SK-N-SH (cell line): ENCODE measurements at regions not wholly inside any gene's neighbourhood (a gene's known extent, or its start where the extent isn't known, plus 50 kb on each side); places are given as distances from the start of the nearest gene placed in this dataset.

Source experiments
- CTCF ChIA-PET: fragments of 300-600, 350-600 bp; formaldehyde crosslinking; extraction: SDS; loops from one replicate; lab custom pipeline; 2021; lab: Yijun Ruan, JAX
- POLR2A ChIA-PET: fragments of 350-600 bp; sonication (Branson Sonifier 250); formaldehyde crosslinking; extraction: SDS; loops from one replicate; lab custom pipeline; 2020; ENCODE audit warnings: antibody characterized with exemption, inconsistent platforms; lab: Yijun Ruan, JAX
- DNase-seq: peaks from one replicate; pipeline ENCODE4 v3.0.0; 2012
- H2AFZ ChIP-seq: fragments of 200-600 bp; sonication (generic); 2 replicates; pipeline ENCODE4 v1.8.1; 2016; ENCODE audit warnings: antibody characterized with exemption, mild to moderate bottlenecking, low read depth
- H3F3A ChIP-seq: fragments of 200-600 bp; sonication (generic); replicated peaks from 2 replicates; pipeline ENCODE3; 2016; ENCODE audit warnings: antibody characterized with exemption, mild to moderate bottlenecking; ENCODE audit not compliant: insufficient read depth
- H3K27ac ChIP-seq, 2 experiments: fragments of 200-500 bp in 1 of 2; fragments of 200-600 bp in 1 of 2; sonication (Bioruptor generic) in 1 of 2; sonication (generic), shearing (Covaris generic) in 1 of 2; 2 replicates each; pipeline versions ENCODE4 v1.5.1 to v1.6.1; 2014 to 2016; ENCODE audit warnings: low read depth in 2 of 2, inconsistent platforms in 1 of 2, low read length in 1 of 2, mild to moderate bottlenecking in 1 of 2, mixed read lengths in 1 of 2
- H3K27me3 ChIP-seq: fragments of 200-600 bp; sonication (generic), shearing (Covaris generic); 2 replicates; pipeline ENCODE4 v1.6.1; 2016; ENCODE audit warnings: mixed run types; ENCODE audit not compliant: insufficient read depth
- H3K36me3 ChIP-seq, 2 experiments: fragments of 200-500 bp in 1 of 2; fragments of 200-600 bp in 1 of 2; sonication (Bioruptor generic) in 1 of 2; sonication (generic) in 1 of 2; replicated peaks in 1 of 2; 2 replicates each; pipeline versions ENCODE3 to v1.5.1; 2014 to 2016; ENCODE audit warnings: low read length in 1 of 2, mild to moderate bottlenecking in 1 of 2; ENCODE audit not compliant: insufficient read depth in 2 of 2, control insufficient read depth in 1 of 2
- H3K4me1 ChIP-seq, 2 experiments: fragments of 200-500 bp in 1 of 2; fragments of 200-600 bp in 1 of 2; sonication (Bioruptor generic) in 1 of 2; sonication (generic), shearing (Covaris generic) in 1 of 2; 2 replicates each; pipeline versions ENCODE4 v1.5.1 to v1.6.1; 2014 to 2016; ENCODE audit warnings: low read depth in 1 of 2, low read length in 1 of 2, mixed run types in 1 of 2; ENCODE audit not compliant: insufficient read depth in 2 of 2, control insufficient read depth in 1 of 2
- H3K4me2 ChIP-seq: fragments of 200-600 bp; sonication (generic), shearing (Covaris generic); 2 replicates; pipeline ENCODE4 v1.6.1; 2017; ENCODE audit warnings: mixed run types
- H3K4me3 ChIP-seq, 2 experiments: fragments of 200-500 bp in 1 of 2; fragments of 200-600 bp in 1 of 2; sonication (Bioruptor generic) in 1 of 2; sonication (generic), shearing (Covaris generic) in 1 of 2; 2 replicates each; pipeline versions ENCODE4 v1.5.1 to v1.8.1; 2014 to 2016; ENCODE audit warnings: low read depth in 2 of 2, inconsistent platforms in 1 of 2, low read length in 1 of 2, mild to moderate bottlenecking in 1 of 2, mixed read lengths in 1 of 2, moderate library complexity in 1 of 2
- H3K79me2 ChIP-seq: fragments of 200-600 bp; sonication (generic); 2 replicates; pipeline ENCODE4 v1.8.1; 2017; ENCODE audit warnings: mild to moderate bottlenecking; ENCODE audit not compliant: insufficient read depth
- H3K9ac ChIP-seq: fragments of 200-600 bp; sonication (generic); 2 replicates; pipeline ENCODE4 v1.6.1; 2017; ENCODE audit warnings: mixed run types
- H3K9me2 ChIP-seq: fragments of 200-600 bp; sonication (generic); 2 replicates; pipeline ENCODE4 v1.6.1; 2017; ENCODE audit warnings: mixed run types
- H3K9me3 ChIP-seq: fragments of 200-600 bp; sonication (generic); 2 replicates; pipeline ENCODE4 v1.6.1; 2017; ENCODE audit warnings: mixed run types, mild to moderate bottlenecking, moderate library complexity
- H4K20me1 ChIP-seq: fragments of 200-600 bp; sonication (generic); 2 replicates; pipeline ENCODE4 v1.6.1; 2017; ENCODE audit warnings: mild to moderate bottlenecking, mixed run types; ENCODE audit not compliant: insufficient read depth
- EZH2phosphoT487 ChIP-seq: fragments of 200-600 bp; sonication (generic); IDR thresholded peaks from 2 replicates; pipeline ENCODE4 v1.6.1; 2017; ENCODE audit warnings: low read depth, mixed run types, mild to moderate bottlenecking, antibody characterized with exemption, moderate library complexity, borderline replicate concordance
- FOXJ3 ChIP-seq: sonication (generic); formaldehyde crosslinking; IDR thresholded peaks from 2 replicates; pipeline ENCODE4 v1.5.1; 2020; ENCODE audit warnings: mild to moderate bottlenecking, missing genetic modification reagents
- GABPA ChIP-seq: IDR thresholded peaks from 2 replicates; pipeline ENCODE4 v1.4.0; 2012; ENCODE audit warnings: low read depth, mild to moderate bottlenecking
- JUND ChIP-seq: IDR thresholded peaks from 2 replicates; pipeline ENCODE4 v1.4.0; 2012
- POLR2AphosphoS5 ChIP-seq: IDR thresholded peaks from 2 replicates; pipeline ENCODE4 v1.6.1; 2012; ENCODE audit warnings: low read depth, low read length
- RCOR1 ChIP-seq: fragments of 150-350 bp; IDR thresholded peaks from 2 replicates; pipeline ENCODE4 v1.6.1; 2017; ENCODE audit warnings: antibody characterized with exemption, low read length
- RXRA ChIP-seq: IDR thresholded peaks from 2 replicates; pipeline ENCODE4 v1.4.0; 2012; ENCODE audit warnings: low read depth, mild to moderate bottlenecking, borderline replicate concordance
- TAF1 ChIP-seq: IDR thresholded peaks from 2 replicates; pipeline ENCODE4 v1.6.1; 2012; ENCODE audit warnings: low read depth, mild to moderate bottlenecking, low read length, moderate library complexity, borderline replicate concordance
- USF2 ChIP-seq: fragments of 150-350 bp; IDR thresholded peaks from 2 replicates; pipeline ENCODE4 v1.6.1; 2017; ENCODE audit warnings: antibody characterized with exemption, low read length, low read depth, borderline replicate concordance
- YY1 ChIP-seq: IDR thresholded peaks from 2 replicates; pipeline ENCODE4 v1.4.0; 2012; ENCODE audit warnings: low read depth, mild to moderate bottlenecking
- WGBS: methylation state at CpG from one replicate; pipeline ENCODE4 v1.1.6; 2017; ENCODE audit warnings: low lambda C conversion rate; 5-methylcytosine and 5-hydroxymethylcytosine counted together
- TF ChIP-seq, protein P1 (sequence below): IDR thresholded peaks from 2 replicates; pipeline ENCODE4 v1.6.1; 2012; ENCODE audit warnings: mild to moderate bottlenecking, low read depth, low read length, moderate library complexity

GRCh38 chr1:47693115-47693514 lies 255.3 kb downstream of the FOXD2 start:
- Histone ChIP-seq H3K27ac (no peak overlapping the region), H3K4me2 (no peak overlapping the region), H3K9me2 (no peaks in the 10 kb centered on the region), H4K20me1 (no peaks in the 10 kb centered on the region), H3K9me3 (no peaks in the 10 kb centered on the region), H3F3A (no peaks in the 10 kb centered on the region), H2AFZ (no peak overlapping the region), H3K27me3 (peaks cover 15% of the 10 kb centered on the region; the same call in 1 of the 2 replicates), H3K36me3 (no peaks in the 10 kb centered on the region), H3K4me3 (no peak overlapping the region), H3K79me2 (no peaks in the 10 kb centered on the region), H3K4me1 (peaks cover 0 to 7% of the 10 kb centered on the region in 2 experiments; a peak in 2 of 4 replicates), H3K9ac (no peak overlapping the region)
- CTCF ChIA-PET, result interaction anchor here (0.7 to 1.7 kb wide), 3 partner anchors 13 to 307 kb away, joined by 3 to 5 read pairs (median 3); no protein-coding TSS in a partner anchor
- WGBS, result 64% methylated on average over 5 of the region's 8 CpGs
- POLR2A ChIA-PET, result no interaction called here
- TF ChIP-seq USF2 (no peak), JUND (no peak), FOXJ3 (CRISPR knock-in tag) (no peak), EZH2phosphoT487 (no peak), POLR2AphosphoS5 (no peak), TAF1 (no peak), RXRA (no peak)
- TF ChIP-seq, protein P1, sequence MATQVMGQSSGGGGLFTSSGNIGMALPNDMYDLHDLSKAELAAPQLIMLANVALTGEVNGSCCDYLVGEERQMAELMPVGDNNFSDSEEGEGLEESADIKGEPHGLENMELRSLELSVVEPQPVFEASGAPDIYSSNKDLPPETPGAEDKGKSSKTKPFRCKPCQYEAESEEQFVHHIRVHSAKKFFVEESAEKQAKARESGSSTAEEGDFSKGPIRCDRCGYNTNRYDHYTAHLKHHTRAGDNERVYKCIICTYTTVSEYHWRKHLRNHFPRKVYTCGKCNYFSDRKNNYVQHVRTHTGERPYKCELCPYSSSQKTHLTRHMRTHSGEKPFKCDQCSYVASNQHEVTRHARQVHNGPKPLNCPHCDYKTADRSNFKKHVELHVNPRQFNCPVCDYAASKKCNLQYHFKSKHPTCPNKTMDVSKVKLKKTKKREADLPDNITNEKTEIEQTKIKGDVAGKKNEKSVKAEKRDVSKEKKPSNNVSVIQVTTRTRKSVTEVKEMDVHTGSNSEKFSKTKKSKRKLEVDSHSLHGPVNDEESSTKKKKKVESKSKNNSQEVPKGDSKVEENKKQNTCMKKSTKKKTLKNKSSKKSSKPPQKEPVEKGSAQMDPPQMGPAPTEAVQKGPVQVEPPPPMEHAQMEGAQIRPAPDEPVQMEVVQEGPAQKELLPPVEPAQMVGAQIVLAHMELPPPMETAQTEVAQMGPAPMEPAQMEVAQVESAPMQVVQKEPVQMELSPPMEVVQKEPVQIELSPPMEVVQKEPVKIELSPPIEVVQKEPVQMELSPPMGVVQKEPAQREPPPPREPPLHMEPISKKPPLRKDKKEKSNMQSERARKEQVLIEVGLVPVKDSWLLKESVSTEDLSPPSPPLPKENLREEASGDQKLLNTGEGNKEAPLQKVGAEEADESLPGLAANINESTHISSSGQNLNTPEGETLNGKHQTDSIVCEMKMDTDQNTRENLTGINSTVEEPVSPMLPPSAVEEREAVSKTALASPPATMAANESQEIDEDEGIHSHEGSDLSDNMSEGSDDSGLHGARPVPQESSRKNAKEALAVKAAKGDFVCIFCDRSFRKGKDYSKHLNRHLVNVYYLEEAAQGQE, result no peak
- DNase-seq, result no peak

DNA sequence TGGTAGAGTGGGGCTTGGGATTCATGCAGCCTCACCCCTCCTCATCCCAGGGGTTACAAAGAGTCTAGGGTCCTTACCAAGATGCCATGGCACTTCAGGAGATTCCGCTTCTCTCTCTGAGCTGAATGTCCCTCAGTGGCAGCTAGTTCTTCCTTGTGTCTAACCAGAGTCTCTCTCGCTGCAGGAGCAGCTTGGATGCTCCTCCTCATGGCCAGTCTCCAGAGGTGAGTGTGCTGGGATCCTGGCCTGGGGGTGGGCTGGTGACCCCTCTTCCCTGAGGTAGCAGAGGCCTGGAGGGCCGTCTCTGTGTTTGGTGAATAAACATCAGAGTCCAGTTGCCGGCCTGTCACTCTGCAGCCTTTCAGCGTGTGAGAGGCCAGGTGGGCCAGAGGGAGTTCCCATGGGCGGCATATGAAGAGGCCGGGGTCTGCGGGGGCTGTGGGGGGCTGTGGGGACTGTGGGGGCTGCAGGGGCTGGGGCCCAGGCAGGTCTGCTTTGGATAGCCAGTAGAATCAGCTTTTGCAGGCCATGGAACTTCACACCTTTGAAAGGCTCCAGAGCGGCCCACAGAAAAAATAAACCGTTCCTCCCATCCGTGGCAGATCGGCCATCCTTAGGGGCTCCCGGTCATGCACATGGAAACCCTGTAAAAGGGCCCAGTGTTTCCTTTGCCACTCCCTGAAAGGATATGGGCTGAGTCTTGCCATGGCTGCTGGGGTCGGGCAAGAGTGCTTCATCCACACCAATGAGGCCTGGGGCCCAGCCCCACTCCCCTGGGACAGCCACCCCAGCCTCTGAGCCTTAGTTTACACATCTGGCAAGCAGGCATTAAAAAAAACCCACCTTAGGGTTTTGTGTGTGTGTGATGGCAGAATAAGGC lies 256.4 kb downstream of the FOXD2 start:
- no peaks in the 10 kb centered on the region for H3K9me2 ChIP-seq
- no peaks in the 10 kb centered on the region for H3K9me3 ChIP-seq
- H3F3A ChIP-seq, result no peaks in the 10 kb centered on the region
- H3K9ac ChIP-seq, result no peak overlapping the region
- no peak overlapping the region for H3K4me2 ChIP-seq
- no peak overlapping the region for H3K27ac ChIP-seq
- TF ChIP-seq RXRA (no peak), GABPA (no peak), YY1 (no peak), RCOR1 (no peak)
- H3K79me2 ChIP-seq, result no peaks in the 10 kb centered on the region
- peak; percentile 45 for DNase-seq
- H3K4me3 ChIP-seq, result no peak overlapping the region
- CTCF ChIA-PET, result interaction anchor here (0.8 to 2.0 kb wide), 5 partner anchors 9 to 258 kb away, joined by 3 to 9 read pairs (median 6); no protein-coding TSS in a partner anchor
- no peak overlapping the region for H2AFZ ChIP-seq
- no peaks in the 10 kb centered on the region; a peak in 1 of 4 replicates for H3K4me1 ChIP-seq
- H3K27me3 ChIP-seq, result peaks cover 15% of the 10 kb centered on the region; the same call in 1 of the 2 replicates
- POLR2A ChIA-PET, result no interaction called here
- 53% methylated on average over 5 of the region's 14 CpGs for WGBS
- no peaks in the 10 kb centered on the region for H4K20me1 ChIP-seq
- H3K36me3 ChIP-seq, result no peaks in the 10 kb centered on the region
